Muscle of leg (tissue), 3 donors: ENCODE measurements at regions not wholly inside any gene's neighbourhood (a gene's known extent, or its start where the extent isn't known, plus 50 kb on each side); places are given as distances from the start of the nearest gene placed in this dataset.

Experiments used
- DNase-seq: peaks from one replicate; pipeline ENCODE4 v3.0.0; 2013
- H3K27ac ChIP-seq: one replicate; pipeline ENCODE4 v1.5.1; 2013; ENCODE audit warnings: mild to moderate bottlenecking, low read length, control low read depth
- H3K27me3 ChIP-seq: one replicate; pipeline ENCODE4 v1.6.1; 2013; ENCODE audit warnings: low read length; ENCODE audit not compliant: control insufficient read depth, insufficient read depth
- H3K36me3 ChIP-seq: one replicate; pipeline ENCODE4 v1.6.1; 2013; ENCODE audit warnings: low read length; ENCODE audit not compliant: control insufficient read depth, insufficient read depth
- H3K4me1 ChIP-seq: one replicate; pipeline ENCODE4 v1.6.1; 2013; ENCODE audit warnings: low read length; ENCODE audit not compliant: control insufficient read depth, insufficient read depth
- H3K4me3 ChIP-seq: one replicate; pipeline ENCODE4 v1.5.1; 2013; ENCODE audit warnings: low read length, control low read depth
- H3K9me3 ChIP-seq: replicated peaks from 2 replicates; pipeline ENCODE4 v1.6.1; 2013; ENCODE audit warnings: low read depth, low read length; ENCODE audit not compliant: control insufficient read depth
- WGBS: methylation state at CpG from one replicate; pipeline ENCODE4 v1.1.5; 2013; ENCODE audit warnings: missing lambda C conversion rate; ENCODE audit not compliant: insufficient coverage; 5-methylcytosine and 5-hydroxymethylcytosine counted together

DNA sequence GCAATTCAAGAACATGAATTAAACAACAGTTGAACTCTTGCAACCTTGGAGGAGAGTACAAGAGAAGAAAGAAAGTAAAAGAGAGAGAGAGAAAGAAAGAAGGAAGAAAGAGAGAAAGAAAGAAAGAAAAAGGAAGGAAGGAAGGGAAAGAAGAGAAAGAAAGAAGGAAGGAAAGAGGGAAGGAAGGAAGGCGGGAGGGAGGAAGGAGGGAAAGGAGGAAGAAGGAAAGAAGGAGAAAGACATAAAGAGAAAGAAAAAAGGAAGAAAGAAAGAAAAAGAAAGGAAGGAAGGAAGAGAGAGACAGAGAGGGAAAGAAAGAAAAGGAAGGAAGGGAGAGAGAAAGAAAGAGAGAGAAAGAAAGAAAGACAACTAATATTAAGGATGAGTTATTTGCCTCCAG lies 1106.7 kb downstream of the TYW1 start:
- no peak for DNase-seq
- no peak overlapping the region for H3K4me3 ChIP-seq
- WGBS: 94% methylated on average over 1 of the region's 1 CpG
- no peaks in the 10 kb centered on the region for H3K4me1 ChIP-seq
- no peaks in the 10 kb centered on the region for H3K9me3 ChIP-seq
- H3K27ac ChIP-seq: no peak overlapping the region
- H3K27me3 ChIP-seq: no peaks in the 10 kb centered on the region
- no peaks in the 10 kb centered on the region for H3K36me3 ChIP-seq

DNA sequence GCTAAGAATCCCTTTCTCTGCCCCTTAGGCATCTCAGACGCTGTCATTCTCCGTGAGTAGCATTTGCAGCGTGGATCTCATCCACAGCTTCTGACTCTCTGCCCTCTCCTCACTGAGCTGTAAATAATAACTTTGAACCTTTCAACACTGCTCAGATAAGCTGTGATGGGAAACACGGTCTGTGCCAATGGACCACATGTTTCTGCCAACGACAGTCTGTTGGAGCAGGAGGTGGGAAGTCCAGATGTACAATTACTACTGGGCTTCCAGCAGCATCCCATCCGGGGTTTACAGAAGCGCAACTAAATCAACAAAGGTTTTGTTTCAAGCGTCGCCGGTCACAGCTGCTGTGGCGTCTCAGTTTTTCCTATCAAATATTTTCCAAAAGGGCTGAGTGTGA lies 1110.6 kb downstream of the TYW1 start:
- Histone ChIP-seq H3K36me3 (no peaks in the 10 kb centered on the region), H3K27me3 (no peaks in the 10 kb centered on the region), H3K27ac (no peak overlapping the region), H3K9me3 (no peaks in the 10 kb centered on the region), H3K4me1 (no peaks in the 10 kb centered on the region), H3K4me3 (no peak overlapping the region)
- 23% methylated on average over 4 of the region's 11 CpGs for WGBS
- peak; percentile 58 for DNase-seq

DNA sequence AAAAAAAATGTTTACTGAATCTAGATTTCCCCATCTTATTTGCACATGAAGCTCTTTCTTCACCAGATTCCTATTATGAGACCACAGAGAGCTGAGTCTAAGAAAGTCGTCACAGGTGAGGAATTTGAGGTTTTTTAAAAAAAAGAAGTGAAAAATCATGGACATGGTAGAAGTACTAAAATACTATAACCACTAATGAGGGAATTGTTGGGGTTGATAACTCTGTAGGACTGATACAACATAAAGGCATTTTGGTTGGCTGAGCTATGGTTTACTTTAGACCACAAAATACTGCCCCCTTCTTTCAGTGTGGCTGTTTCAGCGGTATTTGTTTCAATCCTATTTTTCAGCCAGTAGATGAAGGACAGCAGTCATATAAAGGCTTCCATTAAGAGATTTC lies 1111.3 kb downstream of the TYW1 start:
- H3K27me3 ChIP-seq: no peaks in the 10 kb centered on the region
- no CpG with 5 or more reads among the region's 2 CpGs for WGBS

DNA sequence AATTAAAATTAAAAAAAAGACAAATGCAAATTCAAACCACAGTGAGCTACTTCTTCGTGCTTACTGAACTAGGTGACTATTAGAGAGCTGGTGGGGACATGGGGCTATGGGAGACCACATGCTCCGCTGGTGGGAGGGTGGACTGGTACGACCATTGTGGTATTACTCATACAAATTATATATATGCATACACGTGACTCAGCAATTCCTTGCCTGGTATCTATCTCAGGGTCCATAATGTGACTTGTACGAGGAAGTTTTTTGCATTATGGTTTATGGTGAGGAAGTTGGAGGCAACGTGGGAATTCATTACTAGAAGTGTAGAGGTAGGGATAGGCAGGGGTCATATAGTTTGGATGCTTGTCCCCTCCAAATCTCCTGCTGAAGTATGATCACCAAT lies 1112.7 kb downstream of the TYW1 start:
- no peak for DNase-seq
- no peak overlapping the region for H3K27ac ChIP-seq
- H3K36me3 ChIP-seq: no peaks in the 10 kb centered on the region
- H3K27me3 ChIP-seq: no peaks in the 10 kb centered on the region
- 88% methylated on average over 1 of the region's 6 CpGs for WGBS
- no peaks in the 10 kb centered on the region for H3K4me1 ChIP-seq
- H3K9me3 ChIP-seq: no peaks in the 10 kb centered on the region
- no peak overlapping the region for H3K4me3 ChIP-seq

More for the DNA sequence above, 1111.3 kb downstream of the TYW1 start:
- no peaks in the 10 kb centered on the region for H3K36me3 ChIP-seq
- no peak overlapping the region for H3K4me3 ChIP-seq
- no peak overlapping the region for H3K27ac ChIP-seq
- H3K4me1 ChIP-seq: no peaks in the 10 kb centered on the region
- DNase-seq: no peak
- no peaks in the 10 kb centered on the region for H3K9me3 ChIP-seq

DNA sequence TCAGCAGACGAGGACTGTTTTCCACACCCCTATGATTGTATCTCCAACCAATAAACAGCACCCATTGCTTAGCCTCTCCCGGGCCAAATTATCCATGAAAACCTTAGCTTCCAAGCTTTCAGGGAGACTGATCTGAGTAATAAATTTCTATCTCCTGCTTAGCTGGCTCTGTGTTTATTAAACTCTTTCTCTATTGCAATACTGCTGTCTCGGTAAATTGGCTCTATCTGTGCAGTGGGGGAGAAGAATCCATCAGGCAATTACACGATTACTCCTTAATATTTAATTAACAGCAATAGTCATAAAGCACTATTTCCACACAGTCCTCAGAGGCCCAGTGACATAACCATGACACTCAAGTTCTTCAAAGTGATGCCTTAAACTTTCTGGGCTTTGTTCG lies 1122.8 kb downstream of the TYW1 start:
- no peak overlapping the region for H3K4me3 ChIP-seq
- H3K27me3 ChIP-seq: no peaks in the 10 kb centered on the region
- no peak for DNase-seq
- peaks cover 11% of the 10 kb centered on the region for H3K9me3 ChIP-seq
- no peak overlapping the region for H3K27ac ChIP-seq
- peaks cover 5% of the 10 kb centered on the region for H3K4me1 ChIP-seq
- WGBS: 79% methylated on average over 2 of the region's 5 CpGs
- no peaks in the 10 kb centered on the region for H3K36me3 ChIP-seq

DNA sequence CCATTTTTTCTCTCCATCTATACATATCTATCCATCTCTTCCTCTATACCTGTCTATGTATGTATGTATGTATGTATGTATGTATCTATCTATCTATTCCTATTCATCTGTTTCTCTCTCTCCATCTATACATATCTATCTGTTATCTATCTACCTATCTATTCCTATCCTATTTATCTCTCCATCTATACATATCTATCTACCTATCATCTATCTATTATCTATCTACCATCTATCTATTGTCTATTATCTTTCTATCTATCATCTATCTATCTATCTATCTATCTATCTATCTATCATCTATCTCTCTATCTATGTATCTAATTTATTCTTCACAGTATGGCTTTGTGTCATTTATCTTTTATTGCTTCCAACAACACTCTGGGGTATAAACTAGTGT lies 1124.4 kb downstream of the TYW1 start:
- Histone ChIP-seq H3K9me3 (peaks cover 11% of the 10 kb centered on the region), H3K4me1 (peaks cover 5% of the 10 kb centered on the region), H3K36me3 (no peaks in the 10 kb centered on the region), H3K27ac (no peak overlapping the region), H3K4me3 (no peak overlapping the region), H3K27me3 (no peaks in the 10 kb centered on the region)
- DNase-seq: no peak

DNA sequence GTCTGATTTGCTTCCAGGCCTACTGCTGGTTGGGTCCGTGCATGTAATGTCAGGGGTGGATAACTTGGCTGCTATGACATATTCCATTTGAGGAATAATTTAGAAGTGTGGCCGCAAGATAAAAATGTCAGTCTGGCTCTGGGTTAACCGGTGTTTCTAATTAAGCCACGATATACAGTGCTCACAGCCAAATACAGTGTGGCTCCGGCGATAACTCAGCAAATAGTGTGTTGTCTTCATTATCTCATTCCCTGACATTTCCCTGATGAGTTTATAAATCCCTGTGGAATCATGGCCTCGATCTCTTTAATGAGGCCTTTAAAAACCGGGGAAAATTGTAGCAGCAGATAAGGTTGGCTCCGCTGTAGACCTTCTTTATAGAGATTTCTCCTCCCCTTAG lies 1125.0 kb downstream of the TYW1 start:
- WGBS: 50% methylated on average over 1 of the region's 9 CpGs
- Histone ChIP-seq H3K27me3 (no peaks in the 10 kb centered on the region), H3K4me1 (peaks cover 5% of the 10 kb centered on the region), H3K36me3 (no peaks in the 10 kb centered on the region), H3K4me3 (no peak overlapping the region), H3K27ac (no peak overlapping the region), H3K9me3 (peaks cover 11% of the 10 kb centered on the region)
- DNase-seq: no peak

DNA sequence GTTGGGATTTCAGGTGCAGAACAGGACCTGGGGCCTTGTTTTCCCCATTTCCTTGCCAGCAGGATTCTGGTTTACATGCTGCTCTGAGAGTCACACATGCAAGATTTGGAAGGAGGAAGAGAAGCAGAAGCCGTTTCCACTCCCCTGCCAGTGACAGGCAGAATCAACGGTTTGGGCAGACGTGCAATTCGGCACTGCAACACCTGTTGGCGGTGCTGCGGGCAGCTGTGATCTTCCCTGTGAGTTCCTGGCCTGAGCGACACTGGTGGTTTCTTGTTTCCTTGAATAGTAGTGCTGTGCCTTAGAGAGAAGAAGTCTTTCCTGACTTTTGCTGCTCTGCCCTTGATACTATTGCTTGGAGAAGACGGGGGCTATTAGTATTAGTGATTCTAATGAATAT lies 1126.2 kb downstream of the TYW1 start:
- Histone ChIP-seq H3K27ac (no peak overlapping the region), H3K27me3 (no peaks in the 10 kb centered on the region), H3K36me3 (no peaks in the 10 kb centered on the region), H3K4me1 (peaks cover 5% of the 10 kb centered on the region), H3K4me3 (no peak overlapping the region), H3K9me3 (peaks cover 11% of the 10 kb centered on the region)
- no peak for DNase-seq
- 53% methylated on average over 3 of the region's 8 CpGs for WGBS

DNA sequence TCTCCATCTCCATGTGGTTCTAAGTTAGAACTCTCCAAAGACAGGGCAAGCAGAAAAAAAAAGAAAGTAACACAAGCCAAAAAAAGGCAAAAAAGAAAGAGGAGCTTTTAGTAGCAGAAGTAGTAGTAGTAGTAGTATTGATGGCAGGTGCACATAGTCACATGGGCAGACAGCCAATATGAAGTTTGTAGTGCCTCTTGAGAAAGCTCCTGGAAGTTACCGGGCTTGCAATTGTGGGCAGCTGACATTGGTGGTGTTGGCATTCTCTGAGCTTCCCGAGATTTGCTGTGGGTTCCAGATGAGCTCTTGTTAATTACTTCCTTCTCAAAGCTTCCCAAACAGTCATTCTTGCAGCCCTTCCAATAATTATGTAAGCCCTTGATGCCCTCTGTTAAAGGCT lies 1128.5 kb downstream of the TYW1 start:
- no peak for DNase-seq
- Histone ChIP-seq H3K27me3 (no peaks in the 10 kb centered on the region), H3K4me3 (no peak overlapping the region), H3K4me1 (peaks cover 5% of the 10 kb centered on the region), H3K36me3 (no peaks in the 10 kb centered on the region), H3K9me3 (peaks cover 1% of the 10 kb centered on the region), H3K27ac (no peak overlapping the region)
- WGBS: 50% methylated on average over 1 of the region's 2 CpGs

DNA sequence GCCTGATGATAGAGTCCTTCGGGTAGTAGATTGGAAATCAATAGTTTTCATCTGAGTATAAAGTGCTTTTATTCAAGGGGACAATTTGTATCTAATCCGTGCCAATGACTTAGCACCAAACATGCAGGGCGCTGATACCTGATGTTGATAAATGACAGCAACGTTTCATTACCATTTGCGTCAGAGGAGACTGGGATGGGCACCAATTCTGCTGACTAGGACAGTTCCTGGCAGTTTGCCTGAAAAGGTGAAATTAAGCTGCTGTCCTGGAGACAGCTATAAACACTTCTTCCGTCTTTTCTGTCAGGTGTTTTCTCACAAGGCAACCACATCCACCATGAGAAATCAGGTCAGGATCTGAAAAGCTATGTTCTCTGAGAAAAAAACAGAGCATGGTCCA lies 1136.4 kb downstream of the TYW1 start:
- Histone ChIP-seq H3K27ac (no peak overlapping the region), H3K4me1 (no peaks in the 10 kb centered on the region), H3K9me3 (no peaks in the 10 kb centered on the region), H3K36me3 (no peaks in the 10 kb centered on the region), H3K4me3 (no peak overlapping the region), H3K27me3 (no peaks in the 10 kb centered on the region)
- WGBS: 83% methylated on average over 5 of the region's 6 CpGs
- DNase-seq: no peak

DNA sequence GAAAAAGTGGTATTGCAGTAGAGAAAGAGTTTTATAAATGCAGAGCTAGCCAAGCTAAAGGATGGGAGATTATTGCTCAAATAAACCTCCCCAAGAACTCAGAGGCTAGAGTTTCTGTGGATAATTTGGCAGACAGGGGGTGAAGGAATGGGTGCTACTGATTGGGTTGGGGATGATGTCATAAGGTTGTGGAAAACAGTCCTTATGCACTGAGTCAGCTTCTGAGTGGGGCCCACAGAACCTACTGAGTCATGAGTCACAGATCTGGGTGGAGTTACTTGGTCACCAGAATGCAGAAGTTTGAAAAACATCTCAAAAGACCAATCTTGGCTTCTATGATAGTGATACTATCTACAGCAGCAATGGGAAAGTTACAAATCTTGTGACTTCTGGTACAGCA lies 1146.7 kb downstream of the TYW1 start:
- H3K36me3 ChIP-seq: no peaks in the 10 kb centered on the region
- no peak overlapping the region for H3K4me3 ChIP-seq
- no peaks in the 10 kb centered on the region for H3K27me3 ChIP-seq
- no peak for DNase-seq
- H3K4me1 ChIP-seq: no peaks in the 10 kb centered on the region
- peaks cover 13% of the 10 kb centered on the region for H3K9me3 ChIP-seq
- no peak overlapping the region for H3K27ac ChIP-seq
